ENCODE measurements at regions not wholly inside any gene's neighbourhood (a gene's known extent, or its start where the extent isn't known, plus 50 kb on each side); places are given as distances from the start of the nearest gene placed in this dataset.

DNA sequence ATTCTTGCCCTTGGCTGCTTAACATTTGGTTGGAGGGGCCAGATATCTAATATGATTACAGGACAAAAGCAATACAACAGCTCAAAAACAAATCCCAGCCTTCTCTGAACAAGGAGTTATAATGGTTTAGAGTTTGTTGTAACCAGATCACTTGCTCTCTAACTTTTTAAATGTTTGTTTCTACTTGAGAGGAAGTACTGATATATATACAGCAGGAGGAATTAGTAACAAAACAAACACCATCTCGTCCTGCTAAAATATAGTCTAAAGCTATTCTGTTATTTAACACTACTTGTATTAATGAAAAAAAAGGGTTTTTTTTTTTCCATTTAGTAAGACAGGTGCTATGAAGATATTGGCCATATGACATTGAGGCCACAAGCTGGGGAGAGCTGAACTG is 60.9 kb upstream of the TMEM17 start:
- DNase-seq (ENCODE audit: low read depth, low spot score): no peak

DNA sequence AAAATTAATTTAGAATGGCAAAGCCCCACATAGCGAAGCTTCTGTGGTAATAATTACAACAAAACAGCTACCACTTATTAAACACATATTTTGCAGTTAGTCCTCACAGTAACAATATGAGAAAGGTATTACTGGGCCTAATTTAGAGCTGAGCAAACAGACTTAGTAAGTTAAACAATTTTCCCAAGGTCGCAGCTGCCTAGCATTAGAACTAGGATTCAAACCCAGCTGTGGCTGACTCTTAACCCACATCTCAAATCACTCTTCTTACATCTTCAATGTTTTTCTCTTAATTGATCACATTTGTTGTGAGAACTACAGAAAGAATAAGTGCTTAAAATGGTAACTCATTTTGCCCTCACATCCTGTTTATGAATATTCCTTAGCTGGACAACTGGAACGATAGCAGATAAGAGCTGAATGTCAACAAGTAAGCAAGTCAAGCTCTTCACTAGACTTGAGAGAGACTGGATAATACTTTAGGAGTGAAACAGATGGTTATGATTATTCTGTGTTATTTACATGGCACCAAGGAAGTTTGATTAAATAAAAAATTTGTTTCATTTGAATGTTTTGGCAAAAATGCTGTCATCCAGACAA is 59.4 kb upstream of the TMEM17 start:
- no peak for DNase-seq (ENCODE audit: low read depth, low spot score)

GRCh38 chr2:62564380-62565137 is 58.6 kb upstream of the TMEM17 start:
- DNase-seq (ENCODE audit: low read depth, low spot score): no peak

DNA sequence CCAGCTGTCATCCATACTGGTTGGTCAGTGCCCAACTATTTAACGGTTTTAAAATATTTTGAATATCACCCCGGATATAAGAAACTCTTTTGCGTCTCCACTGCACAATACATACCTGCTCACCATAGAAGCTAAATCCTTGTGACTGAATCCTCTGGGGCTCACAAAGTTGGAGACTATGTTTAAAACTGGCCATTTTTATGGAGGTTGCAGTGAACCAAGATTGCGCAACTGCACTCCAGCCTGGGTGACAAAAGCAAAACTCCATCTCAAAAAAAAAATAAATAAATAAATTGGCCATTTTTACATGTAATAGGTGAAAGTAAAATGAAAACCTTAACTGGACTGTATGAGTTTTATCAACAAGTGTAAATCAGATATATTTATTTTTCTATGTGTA is 55.6 kb upstream of the TMEM17 start:
- no peak for DNase-seq (ENCODE audit: low read depth, low spot score)

DNA sequence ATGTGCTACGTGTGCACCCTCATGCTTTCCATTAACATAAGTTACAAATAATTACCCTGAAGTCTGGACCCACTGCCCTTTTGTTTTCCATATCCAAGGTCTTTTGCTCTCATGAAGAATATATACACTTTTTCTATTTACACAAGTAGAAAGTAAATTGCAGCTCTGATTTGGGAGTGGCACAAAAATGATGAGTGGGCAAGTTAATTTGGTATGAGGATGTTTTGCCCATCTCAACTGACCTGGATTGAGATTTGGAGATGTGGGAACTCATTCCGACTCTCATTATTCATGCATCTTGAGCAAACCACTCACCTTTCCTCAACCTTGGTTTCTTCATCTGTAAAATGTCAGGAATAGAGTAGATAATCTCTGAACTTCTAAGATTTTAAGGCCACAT is 53.6 kb upstream of the TMEM17 start:
- DNase-seq (ENCODE audit: low read depth, low spot score): no peak

GRCh38 chr2:62558743-62559142 is 52.7 kb upstream of the TMEM17 start:
- no peak for DNase-seq (ENCODE audit: low read depth, low spot score)

DNA sequence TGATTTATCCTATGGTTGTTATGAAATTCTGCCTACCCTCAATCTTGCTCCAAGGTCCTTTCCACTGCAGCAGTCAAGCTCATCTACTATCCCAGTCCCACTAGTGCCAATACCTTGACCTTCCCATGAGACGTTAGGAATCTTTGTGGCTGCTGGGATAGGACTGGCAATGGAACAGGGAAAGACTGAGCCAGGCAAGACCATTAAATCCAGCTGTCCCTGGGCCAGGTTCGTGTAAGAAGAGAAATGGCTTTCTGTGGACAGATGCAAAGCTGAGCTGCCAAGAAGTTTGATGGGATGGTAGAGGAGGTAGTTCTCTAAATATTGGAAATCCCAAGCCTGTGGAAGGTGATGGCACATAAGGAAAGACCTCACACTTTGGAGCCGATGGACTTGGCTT is 50.1 kb upstream of the TMEM17 start:
- no peak for DNase-seq (ENCODE audit: low read depth, low spot score)

All from pulmonary artery endothelial cell (primary cell).